ENCODE measurements at regions not wholly inside any gene's neighbourhood (a gene's known extent, or its start where the extent isn't known, plus 50 kb on each side); places are given as distances from the start of the nearest gene placed in this dataset.
"Not testable (repeated sequence)": the region's sequence is repeated elsewhere in the genome, so short reads cannot be mapped to it uniquely, and the experiment has no call there.

- DNase-seq: no peak
These were observed 112.2 kb upstream of the LRRN1 start for GRCh38 chr3:3686907-3687648.

DNA sequence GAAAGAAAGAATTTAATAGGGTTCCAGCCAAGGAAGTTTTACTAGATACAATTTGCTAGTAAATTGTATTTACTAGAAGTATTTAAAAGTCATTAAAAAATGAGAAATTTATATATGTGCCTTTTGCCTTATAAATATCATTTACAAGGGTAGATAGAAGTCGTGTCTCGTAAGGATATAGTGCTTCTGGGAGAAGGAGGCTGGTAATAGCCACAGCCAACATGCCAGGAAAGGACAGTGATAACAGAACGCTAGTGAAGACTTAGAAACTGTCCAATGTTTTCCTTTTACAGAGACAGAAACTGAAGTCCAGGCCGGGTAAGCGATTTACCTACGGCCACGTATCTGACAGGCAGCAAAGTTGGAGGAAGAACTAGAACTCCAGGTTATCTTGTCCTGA lies 113.5 kb upstream of the LRRN1 start:
- no peak for DNase-seq

- no peak for DNase-seq
These were observed 116.0 kb upstream of the LRRN1 start for GRCh38 chr3:3683261-3683660.

GRCh38 chr3:3675801-3676200 lies 123.4 kb upstream of the LRRN1 start:
- no peak for DNase-seq

DNA sequence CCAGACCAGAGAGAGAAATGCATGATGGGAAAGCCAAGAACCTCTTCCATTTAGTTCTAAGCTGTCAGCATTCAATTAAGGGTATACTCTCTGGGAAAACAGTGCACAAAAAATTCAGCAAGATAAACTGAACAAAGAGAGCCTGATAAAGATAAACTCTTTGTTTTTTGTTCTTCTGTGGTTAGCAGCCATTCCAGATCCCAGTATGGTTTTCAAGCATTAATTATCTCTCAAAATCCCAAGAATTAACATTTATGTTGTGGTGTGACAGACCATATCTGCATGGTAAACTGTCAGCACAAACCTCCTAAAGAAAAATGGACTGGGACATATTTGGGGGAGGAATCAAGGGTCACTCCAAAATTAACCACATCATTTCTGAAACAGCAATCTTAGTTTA lies 124.0 kb upstream of the LRRN1 start:
- DNase-seq: no peak

- DNase-seq: no peak
These were observed 132.6 kb upstream of the LRRN1 start for GRCh38 chr3:3666664-3667063.

DNA sequence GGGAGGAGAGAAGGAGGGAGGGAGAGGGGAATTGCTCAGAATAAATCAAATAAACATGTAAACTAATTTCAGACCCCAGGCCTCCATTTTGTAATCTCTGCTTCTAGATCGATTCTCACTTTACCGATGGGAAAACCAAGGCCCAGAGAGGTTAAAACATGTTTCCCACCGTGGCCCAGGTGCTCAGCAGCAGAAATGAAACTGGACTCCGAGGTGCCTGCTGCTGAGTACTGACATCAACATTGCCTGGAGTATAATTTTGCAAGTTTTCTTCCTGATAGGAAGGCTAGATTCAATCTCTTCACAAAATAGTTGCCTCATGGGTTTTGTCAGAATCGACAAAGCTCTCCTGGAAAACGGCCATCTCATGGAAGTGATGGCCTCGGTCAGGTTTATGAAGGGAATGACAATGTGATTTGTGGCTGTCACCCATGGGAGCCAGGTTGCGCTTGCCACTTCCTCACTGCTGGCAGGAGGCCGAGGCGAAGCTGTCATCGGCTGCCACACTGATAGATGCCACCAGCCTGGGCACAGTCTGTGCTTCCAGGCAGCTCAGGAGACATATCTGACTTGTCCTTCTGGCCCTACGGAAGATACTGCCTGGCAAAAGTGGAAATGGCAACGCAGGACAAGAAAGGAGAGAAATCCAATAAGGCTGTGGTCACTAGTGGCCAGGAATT lies 133.1 kb upstream of the LRRN1 start:
- no peak for DNase-seq

- DNase-seq: no peak
These were observed 133.7 kb upstream of the LRRN1 start for GRCh38 chr3:3665546-3665945.

GRCh38 chr3:3664935-3665334 lies 134.3 kb upstream of the LRRN1 start:
- DNase-seq: peak in 1 of 3 donors; percentile 54

GRCh38 chr3:3662610-3663009 lies 136.6 kb upstream of the LRRN1 start:
- no peak for DNase-seq

DNA sequence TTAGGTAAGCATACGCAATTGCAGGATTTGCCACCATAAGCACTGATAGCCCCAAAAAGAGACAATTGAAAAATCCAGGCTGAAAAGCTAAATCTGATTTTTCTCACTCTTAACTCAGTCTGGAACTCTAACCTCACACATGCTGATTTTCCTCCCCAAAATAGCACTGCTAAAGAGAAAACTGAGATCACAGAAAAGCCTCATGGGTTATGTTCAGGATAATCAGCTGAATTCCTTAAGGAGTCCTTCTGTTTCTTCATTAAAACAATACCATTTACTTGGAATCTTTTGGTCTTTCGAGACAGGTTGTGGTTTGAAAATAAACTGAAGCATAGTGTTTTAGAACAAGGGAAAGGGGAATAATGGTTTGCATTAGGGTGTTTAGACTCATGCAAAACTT lies 144.3 kb upstream of the LRRN1 start:
- no peak for DNase-seq

- no peak for DNase-seq
These were observed 150.1 kb upstream of the LRRN1 start for GRCh38 chr3:3648988-3649679.

DNA sequence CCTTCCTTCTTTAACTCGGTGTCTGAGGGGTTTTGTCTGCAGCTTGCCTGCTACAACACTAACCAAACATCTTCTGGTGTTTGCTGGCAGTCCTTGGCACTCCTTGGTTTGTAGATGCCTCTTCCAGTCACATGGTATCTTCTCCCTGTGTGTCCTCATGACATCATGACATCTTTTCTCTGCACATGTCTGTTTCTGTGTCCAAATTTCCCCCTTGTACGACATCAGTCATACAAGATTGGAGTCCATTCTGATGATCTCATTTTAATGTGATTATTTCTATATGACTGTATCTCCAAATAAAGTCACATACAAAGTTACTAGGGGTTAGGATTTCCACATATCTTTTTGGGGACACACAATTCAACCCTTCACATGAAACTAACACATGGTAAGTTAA lies 152.3 kb upstream of the LRRN1 start:
- DNase-seq: no peak

GRCh38 chr3:3646103-3646844 lies 153.0 kb upstream of the LRRN1 start:
- DNase-seq: not testable (repeated sequence)

GRCh38 chr3:3641877-3642455 lies 157.3 kb upstream of the LRRN1 start:
- DNase-seq: no peak

DNA sequence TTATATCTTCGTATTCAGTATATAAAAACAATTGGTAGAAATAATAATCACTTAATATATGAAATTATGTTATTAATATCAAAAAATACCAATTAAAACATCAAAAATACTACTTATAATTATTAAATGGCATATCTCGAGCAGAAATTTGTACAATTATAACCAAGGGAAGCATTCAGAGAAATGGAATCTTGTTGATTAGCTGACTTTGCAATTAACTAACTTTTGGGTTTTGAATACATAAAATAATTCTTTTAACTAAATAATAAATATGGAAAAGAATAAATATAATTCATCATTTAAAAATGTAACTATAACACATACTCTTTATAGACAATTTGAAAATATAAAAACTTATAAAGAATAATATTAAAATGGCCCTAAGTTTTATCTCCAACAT lies 160.2 kb upstream of the LRRN1 start:
- DNase-seq: no peak

DNA sequence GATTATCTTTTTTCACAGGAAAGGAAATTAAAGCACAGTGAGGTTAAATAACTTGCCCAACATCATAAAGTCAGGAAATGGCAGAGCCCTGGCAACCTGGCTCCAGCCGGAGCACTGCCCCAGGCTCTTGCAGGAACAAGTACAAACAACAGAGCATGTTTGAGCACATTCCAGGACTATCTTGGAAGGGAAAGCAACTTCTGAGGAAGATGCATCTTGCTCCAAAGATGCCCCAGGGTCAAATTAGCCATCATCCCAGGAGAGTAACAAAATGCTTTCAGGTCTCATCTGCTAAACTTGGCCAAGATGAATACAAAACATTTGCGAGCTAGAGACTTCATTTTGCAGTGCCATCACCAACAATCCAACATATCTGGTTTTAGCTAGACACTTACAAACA lies 162.4 kb upstream of the LRRN1 start:
- no peak for DNase-seq

- no peak for DNase-seq
These were observed 164.1 kb upstream of the LRRN1 start for GRCh38 chr3:3635109-3635508.

DNA sequence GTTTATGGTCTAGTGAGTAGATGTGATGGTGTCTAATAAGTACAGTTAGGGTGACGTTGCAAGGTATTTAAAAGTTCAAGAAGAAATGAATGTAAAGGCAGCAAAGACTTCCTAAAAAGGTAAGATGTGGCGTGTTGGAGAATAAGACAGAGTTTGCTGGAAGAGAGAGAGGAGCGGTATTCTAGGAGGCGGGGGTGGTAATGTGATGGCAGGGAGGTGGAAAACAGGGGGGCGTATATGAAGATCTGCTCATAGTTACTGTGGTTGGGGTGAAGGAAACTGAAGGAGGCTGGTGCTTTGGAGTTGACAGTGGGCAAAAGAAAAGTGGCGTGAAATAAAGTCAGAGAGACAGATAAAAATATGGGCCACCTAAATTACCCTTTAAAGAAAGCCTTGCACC lies 164.9 kb upstream of the LRRN1 start:
- DNase-seq: no peak

DNA sequence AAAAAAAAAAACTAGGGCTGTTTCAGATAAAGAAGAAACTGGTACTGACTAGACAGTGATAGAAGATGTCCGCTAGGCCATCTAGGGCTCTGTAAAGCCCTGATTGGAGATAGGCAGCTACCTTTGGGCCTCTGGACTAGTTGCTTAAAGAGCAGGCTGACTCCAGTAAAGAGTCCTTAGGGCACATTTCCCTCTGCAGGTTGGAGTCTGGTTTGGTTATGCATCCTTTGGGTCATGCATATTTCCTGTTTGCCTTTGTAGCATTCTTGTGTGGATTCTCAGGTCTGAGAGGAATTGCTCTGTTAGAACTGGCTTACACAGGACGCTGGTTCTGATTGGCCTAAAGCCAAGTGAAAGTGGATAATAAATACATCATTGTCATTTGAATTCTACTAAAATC lies 165.5 kb upstream of the LRRN1 start:
- DNase-seq: no peak

DNA sequence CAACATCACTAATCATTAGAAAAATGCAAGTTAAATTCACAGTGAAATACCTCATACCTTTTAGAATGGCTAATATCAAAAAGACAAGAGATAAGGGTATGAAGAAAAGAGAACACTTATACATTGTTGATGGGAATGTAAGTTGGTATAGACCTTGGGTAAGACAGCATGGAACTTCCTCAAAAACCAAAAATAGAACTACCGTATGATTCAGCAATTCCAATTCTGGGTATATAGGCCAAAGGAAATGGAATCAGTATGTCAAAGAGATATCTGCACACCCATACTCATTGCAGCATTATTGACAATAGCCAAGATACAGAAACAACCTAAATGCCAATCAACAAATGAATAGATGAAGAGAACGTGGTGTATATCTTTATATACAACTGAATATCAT lies 166.8 kb upstream of the LRRN1 start:
- no peak for DNase-seq

DNA sequence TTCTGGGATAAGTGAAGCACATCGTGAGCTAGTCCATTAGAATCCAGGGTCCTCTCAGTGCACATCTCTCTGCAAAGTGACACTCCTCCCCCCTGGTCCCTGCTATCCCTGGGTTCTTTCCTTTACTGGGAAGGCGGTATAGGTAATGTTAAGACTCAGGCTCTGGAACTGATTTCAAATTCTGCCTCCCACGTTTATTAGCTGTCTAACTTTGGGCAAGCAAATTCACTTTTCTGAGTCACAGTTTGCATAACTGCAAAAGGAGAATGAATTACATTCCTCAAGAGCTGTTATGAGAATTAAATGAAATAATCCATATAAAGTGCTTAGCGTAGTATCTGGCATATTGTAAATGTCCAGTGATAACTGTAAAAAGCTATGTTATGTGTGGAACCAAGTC lies 168.1 kb upstream of the LRRN1 start:
- DNase-seq: no peak

Data from muscle of back (tissue), 3 donors.